ENCODE measurements at regions not wholly inside any gene's neighbourhood (a gene's known extent, or its start where the extent isn't known, plus 50 kb on each side); places are given as distances from the start of the nearest gene placed in this dataset.
"Not testable (repeated sequence)": the region's sequence is repeated elsewhere in the genome, so short reads cannot be mapped to it uniquely, and the experiment has no call there.

DNA sequence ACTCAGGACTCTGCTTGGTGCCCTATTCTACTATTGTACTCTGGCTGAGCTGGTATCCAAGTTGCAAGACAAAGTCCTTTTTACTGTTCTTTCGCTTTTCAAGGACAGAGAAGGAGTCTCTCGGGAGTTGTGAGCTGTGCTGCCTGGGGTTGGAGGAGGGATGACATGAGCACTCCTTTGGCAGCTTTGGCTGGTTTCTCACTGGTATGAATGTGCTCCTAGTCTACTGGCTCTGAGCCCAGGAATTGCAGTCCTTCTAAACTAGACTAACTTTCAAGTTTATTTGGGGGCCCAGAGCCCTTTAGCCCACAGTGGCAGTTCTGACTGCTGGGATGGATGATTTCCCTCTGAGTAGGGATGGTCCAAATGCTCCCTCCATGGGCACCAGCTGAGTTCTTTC lies 997.1 kb downstream of the RAB28 start:
- H3K4me3 ChIP-seq (ENCODE audit: low read depth in 1 of 2, low read length in 2 of 2) = no peak overlapping the region

DNA sequence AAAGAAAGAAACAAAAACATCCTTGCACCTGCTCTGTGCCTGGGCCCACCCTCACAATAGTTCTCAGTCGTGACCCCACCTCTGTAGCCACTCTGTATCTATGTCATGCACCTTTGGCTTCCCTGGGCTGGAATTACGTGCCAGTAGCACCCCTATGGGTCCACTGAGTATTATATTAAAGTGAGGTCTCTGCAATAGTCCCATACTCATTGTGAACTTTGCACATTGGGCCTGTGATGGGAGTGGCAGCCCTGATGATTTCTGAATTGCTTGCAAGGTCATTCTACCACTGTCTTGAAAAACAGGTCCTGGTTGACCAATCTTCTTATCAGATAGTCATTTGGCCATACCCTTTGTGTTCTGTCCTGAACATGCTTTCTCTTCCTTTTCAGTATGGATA lies 1012.1 kb downstream of the RAB28 start:
- Histone ChIP-seq H3K4me3 (ENCODE audit: low read depth in 1 of 2, low read length in 2 of 2) (no peak overlapping the region), H3K9me3 (ENCODE audit: control insufficient read depth in 1 of 2, low read length in 2 of 2) (no peaks in the 10 kb centered on the region), H3K27me3 (ENCODE audit: low read depth, low read length) (no peaks in the 10 kb centered on the region), H3K4me1 (ENCODE audit: control insufficient read depth in 1 of 2, insufficient read depth in 2 of 2, low read length in 2 of 2) (no peaks in the 10 kb centered on the region), H3K36me3 (ENCODE audit: control insufficient read depth in 1 of 2, insufficient read depth in 2 of 2, low read length in 2 of 2) (no peaks in the 10 kb centered on the region), H3K27ac (ENCODE audit: low read length) (no peak overlapping the region)

More for the DNA sequence above, 997.1 kb downstream of the RAB28 start:
- no peak overlapping the region for H3K27ac ChIP-seq (ENCODE audit: low read length)
- peaks cover 0 to 2% of the 10 kb centered on the region in 2 donors for H3K9me3 ChIP-seq (ENCODE audit: control insufficient read depth in 1 of 2, low read length in 2 of 2)
- H3K27me3 ChIP-seq (ENCODE audit: low read depth, low read length) = no peaks in the 10 kb centered on the region
- no peaks in the 10 kb centered on the region for H3K36me3 ChIP-seq (ENCODE audit: control insufficient read depth in 1 of 2, insufficient read depth in 2 of 2, low read length in 2 of 2)
- H3K4me1 ChIP-seq (ENCODE audit: control insufficient read depth in 1 of 2, insufficient read depth in 2 of 2, low read length in 2 of 2) = peaks cover 0 to 3% of the 10 kb centered on the region in 2 donors

DNA sequence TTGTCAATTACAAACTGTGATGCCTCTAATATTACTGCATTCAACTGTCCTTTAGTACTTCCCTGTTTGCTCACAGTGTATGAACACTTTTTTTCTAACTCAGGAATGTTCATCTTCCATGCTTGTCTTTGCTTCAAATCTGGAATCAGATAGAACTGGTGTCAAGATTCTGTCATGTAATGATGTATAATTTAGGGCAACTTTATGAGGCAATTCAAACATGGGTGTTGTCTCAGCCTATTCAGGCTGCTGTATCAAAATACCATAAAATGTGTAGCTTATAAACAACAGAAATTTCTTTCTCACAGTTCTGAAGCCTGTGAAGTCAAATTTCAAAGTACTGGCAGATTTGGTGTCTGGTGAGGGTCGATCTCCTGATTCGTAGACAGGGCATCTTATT lies 1012.9 kb downstream of the RAB28 start:
- no peaks in the 10 kb centered on the region for H3K36me3 ChIP-seq (ENCODE audit: control insufficient read depth in 1 of 2, insufficient read depth in 2 of 2, low read length in 2 of 2)
- no peak overlapping the region for H3K4me3 ChIP-seq (ENCODE audit: low read depth in 1 of 2, low read length in 2 of 2)
- no peak overlapping the region for H3K27ac ChIP-seq (ENCODE audit: low read length)
- H3K9me3 ChIP-seq (ENCODE audit: control insufficient read depth in 1 of 2, low read length in 2 of 2) = no peaks in the 10 kb centered on the region
- H3K4me1 ChIP-seq (ENCODE audit: control insufficient read depth in 1 of 2, insufficient read depth in 2 of 2, low read length in 2 of 2) = no peaks in the 10 kb centered on the region
- no peaks in the 10 kb centered on the region for H3K27me3 ChIP-seq (ENCODE audit: low read depth, low read length)

DNA sequence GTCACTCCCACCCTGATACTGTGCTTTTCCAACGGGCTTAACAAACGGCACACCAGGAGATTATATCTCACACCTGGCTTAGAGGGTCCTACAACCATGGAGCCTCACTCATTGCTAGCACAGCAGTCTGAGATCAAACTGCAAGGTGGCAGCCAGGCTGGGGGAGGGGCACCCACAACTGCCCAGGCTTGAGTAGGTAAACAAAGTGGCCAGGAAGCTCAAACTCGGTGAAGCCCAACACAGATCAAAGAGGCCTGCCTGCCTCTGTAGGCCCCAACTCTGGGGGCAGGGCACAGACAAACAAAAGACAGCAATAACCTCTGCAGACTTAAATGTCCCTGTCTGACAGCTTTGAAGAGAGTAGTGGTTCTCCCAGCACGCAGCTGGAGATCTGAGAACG lies 1022.6 kb downstream of the RAB28 start:
- not testable (repeated sequence) for H3K27me3 ChIP-seq (ENCODE audit: low read depth, low read length); H3K36me3 ChIP-seq (ENCODE audit: control insufficient read depth in 1 of 2, insufficient read depth in 2 of 2, low read length in 2 of 2); H3K4me3 ChIP-seq (ENCODE audit: low read depth in 1 of 2, low read length in 2 of 2); H3K9me3 ChIP-seq (ENCODE audit: control insufficient read depth in 1 of 2, low read length in 2 of 2); H3K27ac ChIP-seq (ENCODE audit: low read length); H3K4me1 ChIP-seq (ENCODE audit: control insufficient read depth in 1 of 2, insufficient read depth in 2 of 2, low read length in 2 of 2)

DNA sequence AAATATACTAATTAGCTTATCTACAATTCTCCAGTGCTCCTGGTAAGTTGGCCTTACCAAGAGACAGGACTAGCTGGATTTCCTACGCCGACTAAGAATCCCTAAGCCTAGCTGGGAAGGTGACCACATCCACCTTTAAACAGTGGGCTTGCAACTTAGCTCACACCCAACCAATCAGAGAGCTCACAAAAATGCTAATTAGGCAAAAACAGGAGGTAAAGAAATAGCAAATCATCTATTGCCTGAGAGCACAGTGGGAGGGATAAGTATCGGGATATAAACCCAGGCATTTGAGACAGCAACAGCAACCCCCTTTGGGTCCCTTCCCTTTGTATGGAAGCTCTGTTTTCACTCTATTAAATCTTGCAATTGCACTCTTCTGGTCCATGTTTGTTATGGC lies 1025.0 kb downstream of the RAB28 start:
- Histone ChIP-seq H3K27me3 (ENCODE audit: low read depth, low read length) (no peaks in the 10 kb centered on the region), H3K4me3 (ENCODE audit: low read depth in 1 of 2, low read length in 2 of 2) (no peak overlapping the region), H3K27ac (ENCODE audit: low read length) (no peak overlapping the region), H3K9me3 (ENCODE audit: control insufficient read depth in 1 of 2, low read length in 2 of 2) (no peaks in the 10 kb centered on the region), H3K36me3 (ENCODE audit: control insufficient read depth in 1 of 2, insufficient read depth in 2 of 2, low read length in 2 of 2) (no peaks in the 10 kb centered on the region), H3K4me1 (ENCODE audit: control insufficient read depth in 1 of 2, insufficient read depth in 2 of 2, low read length in 2 of 2) (no peaks in the 10 kb centered on the region)

DNA sequence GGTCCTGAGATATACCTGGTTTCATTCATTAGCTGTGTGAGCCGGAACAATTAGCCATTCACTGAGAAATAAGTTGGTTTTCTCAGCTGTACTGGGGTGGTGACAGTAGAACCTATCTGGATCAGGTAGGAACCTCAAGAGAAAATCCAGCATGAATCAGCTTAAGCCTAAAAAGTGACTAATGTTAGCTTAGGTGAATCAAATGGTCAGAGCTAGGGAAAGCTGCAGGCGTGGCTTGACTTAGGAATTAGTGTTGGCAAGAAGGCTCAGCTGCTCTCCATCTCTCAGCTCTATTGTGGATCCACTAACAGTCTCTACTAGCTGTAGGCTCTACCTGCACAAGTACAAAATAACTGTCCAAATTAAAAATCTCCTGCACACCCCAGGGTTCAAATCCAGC lies 1025.5 kb downstream of the RAB28 start:
- no peaks in the 10 kb centered on the region for H3K9me3 ChIP-seq (ENCODE audit: control insufficient read depth in 1 of 2, low read length in 2 of 2)
- no peak overlapping the region for H3K27ac ChIP-seq (ENCODE audit: low read length)
- no peaks in the 10 kb centered on the region for H3K27me3 ChIP-seq (ENCODE audit: low read depth, low read length)
- no peaks in the 10 kb centered on the region for H3K36me3 ChIP-seq (ENCODE audit: control insufficient read depth in 1 of 2, insufficient read depth in 2 of 2, low read length in 2 of 2)
- no peaks in the 10 kb centered on the region for H3K4me1 ChIP-seq (ENCODE audit: control insufficient read depth in 1 of 2, insufficient read depth in 2 of 2, low read length in 2 of 2)
- H3K4me3 ChIP-seq (ENCODE audit: low read depth in 1 of 2, low read length in 2 of 2) = no peak overlapping the region

DNA sequence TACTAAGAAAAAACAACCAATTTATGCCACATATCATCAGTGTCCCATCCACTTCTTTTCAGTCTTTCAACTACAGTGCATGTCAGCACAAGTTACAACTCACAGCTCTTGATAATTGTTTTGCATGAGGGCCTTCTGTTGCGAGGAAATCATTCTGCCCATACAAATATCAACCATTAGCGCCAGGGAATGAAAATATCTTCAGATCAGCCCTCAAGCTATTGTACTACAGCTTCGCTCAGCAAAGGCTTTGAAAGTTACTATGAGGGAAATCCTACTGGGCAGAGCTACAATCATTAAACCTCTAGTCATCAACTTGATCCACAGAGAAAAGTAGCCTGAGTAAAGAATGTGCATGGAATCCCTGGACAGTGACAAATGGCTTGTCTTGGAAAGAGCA lies 1023.6 kb upstream of the HS3ST1 start:
- no peaks in the 10 kb centered on the region for H3K4me1 ChIP-seq (ENCODE audit: control insufficient read depth in 1 of 2, insufficient read depth in 2 of 2, low read length in 2 of 2)
- no peak overlapping the region for H3K4me3 ChIP-seq (ENCODE audit: low read depth in 1 of 2, low read length in 2 of 2)
- H3K9me3 ChIP-seq (ENCODE audit: control insufficient read depth in 1 of 2, low read length in 2 of 2) = peaks cover 0 to 12% of the 10 kb centered on the region in 2 donors
- no peak overlapping the region for H3K27ac ChIP-seq (ENCODE audit: low read length)
- H3K27me3 ChIP-seq (ENCODE audit: low read depth, low read length) = no peaks in the 10 kb centered on the region
- no peaks in the 10 kb centered on the region for H3K36me3 ChIP-seq (ENCODE audit: control insufficient read depth in 1 of 2, insufficient read depth in 2 of 2, low read length in 2 of 2)

DNA sequence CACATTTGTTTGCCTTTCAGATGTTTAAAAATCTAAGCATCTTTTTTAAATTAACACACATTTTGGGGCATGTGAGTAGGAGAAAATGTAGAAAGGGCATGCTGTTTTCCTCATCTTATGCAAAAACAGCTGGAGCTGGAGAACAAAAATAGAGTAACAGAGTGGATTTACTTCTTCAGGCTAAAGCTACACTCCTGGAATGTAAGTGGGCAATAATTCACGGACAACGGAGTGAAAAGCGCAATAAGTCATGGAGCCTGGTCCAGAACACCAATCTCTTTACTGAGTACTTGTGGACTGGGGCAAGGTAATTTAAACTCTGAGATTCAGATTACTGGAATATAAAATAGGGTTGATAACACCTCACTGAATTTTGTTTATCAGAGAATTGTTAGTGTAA lies 1018.8 kb upstream of the HS3ST1 start:
- Histone ChIP-seq H3K27me3 (ENCODE audit: low read depth, low read length) (no peaks in the 10 kb centered on the region), H3K4me3 (ENCODE audit: low read depth in 1 of 2, low read length in 2 of 2) (no peak overlapping the region), H3K9me3 (ENCODE audit: control insufficient read depth in 1 of 2, low read length in 2 of 2) (peaks cover 0 to 12% of the 10 kb centered on the region in 2 donors), H3K27ac (ENCODE audit: low read length) (no peak overlapping the region), H3K4me1 (ENCODE audit: control insufficient read depth in 1 of 2, insufficient read depth in 2 of 2, low read length in 2 of 2) (peaks cover 0 to 4% of the 10 kb centered on the region in 2 donors), H3K36me3 (ENCODE audit: control insufficient read depth in 1 of 2, insufficient read depth in 2 of 2, low read length in 2 of 2) (no peaks in the 10 kb centered on the region)

DNA sequence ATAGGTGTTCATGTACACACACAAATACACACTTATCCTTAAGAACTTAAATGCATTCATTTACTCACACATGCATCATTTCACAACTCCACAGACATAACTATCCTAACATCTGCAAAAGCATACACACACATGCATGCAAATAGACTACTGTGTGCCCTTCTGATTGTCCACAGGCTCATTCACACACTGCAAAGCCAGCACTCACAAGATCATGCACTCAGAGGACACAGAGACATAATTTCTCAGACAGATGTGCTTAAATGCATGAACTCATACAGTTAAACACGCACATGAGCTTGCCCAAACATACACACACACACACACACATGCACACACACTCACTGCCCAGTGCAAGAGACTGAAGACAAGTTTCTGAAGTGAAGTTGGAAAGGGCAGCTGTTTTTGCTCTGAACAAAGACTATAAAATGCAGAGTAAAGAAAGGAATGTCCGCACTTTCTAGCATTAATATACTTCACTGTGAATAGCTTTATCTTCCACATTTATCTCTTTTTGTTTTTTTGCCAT lies 1018.0 kb upstream of the HS3ST1 start:
- Histone ChIP-seq H3K36me3 (ENCODE audit: control insufficient read depth in 1 of 2, insufficient read depth in 2 of 2, low read length in 2 of 2) (no peaks in the 10 kb centered on the region), H3K4me3 (ENCODE audit: low read depth in 1 of 2, low read length in 2 of 2) (no peak overlapping the region), H3K9me3 (ENCODE audit: control insufficient read depth in 1 of 2, low read length in 2 of 2) (peaks cover 0 to 12% of the 10 kb centered on the region in 2 donors), H3K27me3 (ENCODE audit: low read depth, low read length) (no peaks in the 10 kb centered on the region), H3K27ac (ENCODE audit: low read length) (no peak overlapping the region), H3K4me1 (ENCODE audit: control insufficient read depth in 1 of 2, insufficient read depth in 2 of 2, low read length in 2 of 2) (peaks cover 0 to 4% of the 10 kb centered on the region in 2 donors)

DNA sequence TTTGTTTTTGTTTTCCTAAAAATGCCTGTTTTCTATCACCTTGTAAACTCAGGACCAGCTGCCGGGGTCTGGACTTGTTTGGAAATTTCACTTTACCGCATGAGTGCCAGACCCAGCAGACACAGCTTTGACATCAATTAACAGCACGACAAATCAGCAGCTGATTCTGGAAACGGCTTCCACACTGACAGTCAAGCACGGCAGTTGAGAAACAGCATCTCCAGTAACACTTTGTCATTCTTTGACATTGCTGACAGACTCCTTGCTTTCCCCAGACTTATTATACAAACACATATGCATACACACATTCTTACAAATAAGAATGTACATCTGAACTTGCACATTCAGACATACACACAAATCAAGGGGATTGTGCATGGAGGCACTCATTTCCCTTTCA lies 1017.6 kb upstream of the HS3ST1 start:
- no peak overlapping the region for H3K27ac ChIP-seq (ENCODE audit: low read length)
- H3K4me3 ChIP-seq (ENCODE audit: low read depth in 1 of 2, low read length in 2 of 2) = no peak overlapping the region

DNA sequence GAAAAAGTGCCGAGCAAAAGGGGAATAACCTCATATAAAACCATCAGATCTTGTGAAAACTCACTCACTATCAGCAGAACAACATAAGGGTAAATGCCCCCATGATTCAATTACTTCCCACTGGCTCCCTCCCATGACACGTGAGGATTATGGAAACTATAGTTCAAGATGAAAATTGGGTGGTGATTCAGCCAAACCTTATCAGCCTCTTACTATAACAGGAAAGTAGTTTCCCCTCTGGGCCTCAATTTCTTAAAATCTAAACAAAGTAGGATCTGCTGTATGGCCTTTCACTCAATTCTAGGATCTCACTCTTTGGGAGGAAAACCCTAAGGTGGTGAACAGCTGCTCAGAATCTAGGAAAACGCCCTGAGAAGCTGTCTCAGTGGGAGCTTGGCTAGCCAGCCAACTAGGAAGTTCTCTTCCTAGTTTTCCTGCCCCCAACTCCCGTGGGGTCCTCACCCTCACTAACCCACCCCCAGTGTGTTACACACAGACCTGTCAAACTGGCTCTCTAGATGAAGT lies 1017.1 kb upstream of the HS3ST1 start:
- no peak overlapping the region for H3K27ac ChIP-seq (ENCODE audit: low read length)

More for the DNA sequence above, 1017.6 kb upstream of the HS3ST1 start:
- peaks cover 0 to 8% of the 10 kb centered on the region in 2 donors for H3K9me3 ChIP-seq (ENCODE audit: control insufficient read depth in 1 of 2, low read length in 2 of 2)
- H3K27me3 ChIP-seq (ENCODE audit: low read depth, low read length) = no peaks in the 10 kb centered on the region
- H3K4me1 ChIP-seq (ENCODE audit: control insufficient read depth in 1 of 2, insufficient read depth in 2 of 2, low read length in 2 of 2) = peaks cover 0 to 4% of the 10 kb centered on the region in 2 donors
- H3K36me3 ChIP-seq (ENCODE audit: control insufficient read depth in 1 of 2, insufficient read depth in 2 of 2, low read length in 2 of 2) = no peaks in the 10 kb centered on the region

DNA sequence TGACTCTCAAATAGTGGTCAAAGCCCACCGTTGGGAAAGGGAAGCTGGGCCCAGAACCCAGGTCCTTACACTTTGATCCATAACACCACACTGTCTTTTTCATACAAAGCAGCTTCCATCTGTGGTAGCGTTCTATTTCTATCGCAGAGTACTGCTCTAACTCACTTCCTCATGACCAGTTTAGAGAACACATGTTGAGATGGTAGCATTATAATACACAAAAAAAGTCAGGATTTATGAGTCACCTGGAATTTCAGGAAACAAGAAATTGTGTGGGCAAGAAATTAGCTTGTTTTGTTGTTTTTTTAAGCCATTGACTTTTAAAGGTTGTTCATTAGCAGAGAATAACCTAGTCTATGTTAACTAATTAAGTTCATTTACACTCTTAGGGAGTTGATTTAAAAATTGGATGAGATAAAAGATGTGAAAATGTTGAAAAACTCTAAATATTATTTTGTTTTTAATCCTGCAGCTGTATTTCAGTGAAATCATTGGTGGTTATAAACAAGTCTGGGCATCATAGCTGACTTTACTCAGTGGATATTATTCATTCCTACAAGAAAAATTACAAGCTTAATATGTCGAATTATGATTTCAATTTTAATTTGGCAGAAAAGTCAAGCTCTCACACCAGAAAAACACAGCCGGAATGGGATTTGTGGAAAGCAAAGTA lies 1011.1 kb upstream of the HS3ST1 start:
- Histone ChIP-seq H3K36me3 (ENCODE audit: control insufficient read depth in 1 of 2, insufficient read depth in 2 of 2, low read length in 2 of 2) (no peaks in the 10 kb centered on the region), H3K9me3 (ENCODE audit: control insufficient read depth in 1 of 2, low read length in 2 of 2) (no peaks in the 10 kb centered on the region), H3K4me3 (ENCODE audit: low read depth in 1 of 2, low read length in 2 of 2) (no peak overlapping the region), H3K27ac (ENCODE audit: low read length) (no peak overlapping the region), H3K27me3 (ENCODE audit: low read depth, low read length) (no peaks in the 10 kb centered on the region), H3K4me1 (ENCODE audit: control insufficient read depth in 1 of 2, insufficient read depth in 2 of 2, low read length in 2 of 2) (no peaks in the 10 kb centered on the region)

More for the DNA sequence above, 1017.1 kb upstream of the HS3ST1 start:
- H3K36me3 ChIP-seq (ENCODE audit: control insufficient read depth in 1 of 2, insufficient read depth in 2 of 2, low read length in 2 of 2) = no peaks in the 10 kb centered on the region
- peaks cover 0 to 5% of the 10 kb centered on the region in 2 donors for H3K9me3 ChIP-seq (ENCODE audit: control insufficient read depth in 1 of 2, low read length in 2 of 2)
- no peaks in the 10 kb centered on the region for H3K27me3 ChIP-seq (ENCODE audit: low read depth, low read length)
- H3K4me1 ChIP-seq (ENCODE audit: control insufficient read depth in 1 of 2, insufficient read depth in 2 of 2, low read length in 2 of 2) = peaks cover 0 to 4% of the 10 kb centered on the region in 2 donors
- no peak overlapping the region for H3K4me3 ChIP-seq (ENCODE audit: low read depth in 1 of 2, low read length in 2 of 2)
